ENCODE measurements at regions not wholly inside any gene's neighbourhood (a gene's known extent, or its start where the extent isn't known, plus 50 kb on each side); places are given as distances from the start of the nearest gene placed in this dataset.

DNA sequence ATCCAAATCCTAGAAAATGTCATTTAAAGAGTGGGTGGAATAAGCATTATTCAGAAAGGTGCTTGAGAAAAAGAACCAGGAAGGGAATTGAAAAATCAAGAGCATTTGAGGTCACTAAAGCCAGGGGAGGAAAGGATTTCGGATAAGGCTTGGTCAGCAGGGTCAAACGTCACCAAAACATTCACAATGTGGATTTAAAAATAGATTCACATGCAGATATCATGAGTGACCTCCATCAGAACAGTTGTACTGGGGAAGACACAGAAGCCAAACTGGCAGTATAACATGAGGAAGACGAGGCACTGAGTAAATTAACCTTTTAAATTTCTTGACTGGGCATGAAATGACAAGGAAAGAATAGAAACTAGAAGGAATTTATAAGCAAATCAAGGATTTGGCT, 175.1 kb upstream of the CCDC196 start:
- no peak for TF ChIP-seq EZH2phosphoT487 (conservative IDR thresholded peaks at IDR 0.05; ENCODE audit: low read length)
- TF ChIP-seq, protein P1, sequence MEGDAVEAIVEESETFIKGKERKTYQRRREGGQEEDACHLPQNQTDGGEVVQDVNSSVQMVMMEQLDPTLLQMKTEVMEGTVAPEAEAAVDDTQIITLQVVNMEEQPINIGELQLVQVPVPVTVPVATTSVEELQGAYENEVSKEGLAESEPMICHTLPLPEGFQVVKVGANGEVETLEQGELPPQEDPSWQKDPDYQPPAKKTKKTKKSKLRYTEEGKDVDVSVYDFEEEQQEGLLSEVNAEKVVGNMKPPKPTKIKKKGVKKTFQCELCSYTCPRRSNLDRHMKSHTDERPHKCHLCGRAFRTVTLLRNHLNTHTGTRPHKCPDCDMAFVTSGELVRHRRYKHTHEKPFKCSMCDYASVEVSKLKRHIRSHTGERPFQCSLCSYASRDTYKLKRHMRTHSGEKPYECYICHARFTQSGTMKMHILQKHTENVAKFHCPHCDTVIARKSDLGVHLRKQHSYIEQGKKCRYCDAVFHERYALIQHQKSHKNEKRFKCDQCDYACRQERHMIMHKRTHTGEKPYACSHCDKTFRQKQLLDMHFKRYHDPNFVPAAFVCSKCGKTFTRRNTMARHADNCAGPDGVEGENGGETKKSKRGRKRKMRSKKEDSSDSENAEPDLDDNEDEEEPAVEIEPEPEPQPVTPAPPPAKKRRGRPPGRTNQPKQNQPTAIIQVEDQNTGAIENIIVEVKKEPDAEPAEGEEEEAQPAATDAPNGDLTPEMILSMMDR (IDR thresholded peaks at IDR 0.05; ENCODE audit: insufficient read depth, low read length, poor library complexity, severe bottlenecking) = no peak

Data from SU-DHL-6 (cell line).